ENCODE measurements at regions not wholly inside any gene's neighbourhood (a gene's known extent, or its start where the extent isn't known, plus 50 kb on each side); places are given as distances from the start of the nearest gene placed in this dataset.

DNA sequence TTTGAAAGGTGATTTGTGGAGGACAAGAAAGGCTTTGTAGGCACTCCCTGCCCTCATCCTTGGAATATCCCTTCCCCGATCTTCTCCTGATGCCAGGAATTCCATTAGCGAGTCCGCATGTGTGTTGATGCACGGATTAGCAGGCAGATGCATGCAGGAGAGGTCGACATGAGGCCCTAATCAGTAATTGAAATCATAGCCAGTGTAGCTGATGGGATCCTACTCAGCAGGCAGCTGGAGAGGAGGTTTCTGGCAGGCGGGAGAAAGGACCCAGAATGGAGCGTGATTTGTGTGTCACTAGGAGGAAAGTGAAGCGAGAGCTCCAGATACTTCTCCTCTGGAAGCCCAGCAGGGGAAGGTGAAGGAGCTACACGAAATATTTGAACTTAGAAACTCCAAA is 196.3 kb upstream of the CDH11 start (continued):
- TF ChIP-seq, protein P1, sequence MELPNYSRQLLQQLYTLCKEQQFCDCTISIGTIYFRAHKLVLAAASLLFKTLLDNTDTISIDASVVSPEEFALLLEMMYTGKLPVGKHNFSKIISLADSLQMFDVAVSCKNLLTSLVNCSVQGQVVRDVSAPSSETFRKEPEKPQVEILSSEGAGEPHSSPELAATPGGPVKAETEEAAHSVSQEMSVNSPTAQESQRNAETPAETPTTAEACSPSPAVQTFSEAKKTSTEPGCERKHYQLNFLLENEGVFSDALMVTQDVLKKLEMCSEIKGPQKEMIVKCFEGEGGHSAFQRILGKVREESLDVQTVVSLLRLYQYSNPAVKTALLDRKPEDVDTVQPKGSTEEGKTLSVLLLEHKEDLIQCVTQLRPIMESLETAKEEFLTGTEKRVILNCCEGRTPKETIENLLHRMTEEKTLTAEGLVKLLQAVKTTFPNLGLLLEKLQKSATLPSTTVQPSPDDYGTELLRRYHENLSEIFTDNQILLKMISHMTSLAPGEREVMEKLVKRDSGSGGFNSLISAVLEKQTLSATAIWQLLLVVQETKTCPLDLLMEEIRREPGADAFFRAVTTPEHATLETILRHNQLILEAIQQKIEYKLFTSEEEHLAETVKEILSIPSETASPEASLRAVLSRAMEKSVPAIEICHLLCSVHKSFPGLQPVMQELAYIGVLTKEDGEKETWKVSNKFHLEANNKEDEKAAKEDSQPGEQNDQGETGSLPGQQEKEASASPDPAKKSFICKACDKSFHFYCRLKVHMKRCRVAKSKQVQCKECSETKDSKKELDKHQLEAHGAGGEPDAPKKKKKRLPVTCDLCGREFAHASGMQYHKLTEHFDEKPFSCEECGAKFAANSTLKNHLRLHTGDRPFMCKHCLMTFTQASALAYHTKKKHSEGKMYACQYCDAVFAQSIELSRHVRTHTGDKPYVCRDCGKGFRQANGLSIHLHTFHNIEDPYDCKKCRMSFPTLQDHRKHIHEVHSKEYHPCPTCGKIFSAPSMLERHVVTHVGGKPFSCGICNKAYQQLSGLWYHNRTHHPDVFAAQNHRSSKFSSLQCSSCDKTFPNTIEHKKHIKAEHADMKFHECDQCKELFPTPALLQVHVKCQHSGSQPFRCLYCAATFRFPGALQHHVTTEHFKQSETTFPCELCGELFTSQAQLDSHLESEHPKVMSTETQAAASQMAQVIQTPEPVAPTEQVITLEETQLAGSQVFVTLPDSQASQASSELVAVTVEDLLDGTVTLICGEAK (IDR thresholded peaks at IDR 0.05), result no peak
- TF ChIP-seq, protein P1 (CRISPR knock-in tag; IDR thresholded peaks at IDR 0.05), result no peak
- TF ChIP-seq ADNP (CRISPR knock-in tag; IDR thresholded peaks at IDR 0.05) (no peak), STAG1 (CRISPR knock-in tag; IDR thresholded peaks at IDR 0.05) (no peak), ZFY (CRISPR knock-in tag; IDR thresholded peaks at IDR 0.05) (no peak), ZFP36 (IDR thresholded peaks at IDR 0.05; ENCODE audit: borderline replicate concordance, low read depth, low read length, partially characterized antibody) (no peak), KMT2A (CRISPR knock-in tag; IDR thresholded peaks at IDR 0.05) (no peak)
- TF ChIP-seq, protein P2, sequence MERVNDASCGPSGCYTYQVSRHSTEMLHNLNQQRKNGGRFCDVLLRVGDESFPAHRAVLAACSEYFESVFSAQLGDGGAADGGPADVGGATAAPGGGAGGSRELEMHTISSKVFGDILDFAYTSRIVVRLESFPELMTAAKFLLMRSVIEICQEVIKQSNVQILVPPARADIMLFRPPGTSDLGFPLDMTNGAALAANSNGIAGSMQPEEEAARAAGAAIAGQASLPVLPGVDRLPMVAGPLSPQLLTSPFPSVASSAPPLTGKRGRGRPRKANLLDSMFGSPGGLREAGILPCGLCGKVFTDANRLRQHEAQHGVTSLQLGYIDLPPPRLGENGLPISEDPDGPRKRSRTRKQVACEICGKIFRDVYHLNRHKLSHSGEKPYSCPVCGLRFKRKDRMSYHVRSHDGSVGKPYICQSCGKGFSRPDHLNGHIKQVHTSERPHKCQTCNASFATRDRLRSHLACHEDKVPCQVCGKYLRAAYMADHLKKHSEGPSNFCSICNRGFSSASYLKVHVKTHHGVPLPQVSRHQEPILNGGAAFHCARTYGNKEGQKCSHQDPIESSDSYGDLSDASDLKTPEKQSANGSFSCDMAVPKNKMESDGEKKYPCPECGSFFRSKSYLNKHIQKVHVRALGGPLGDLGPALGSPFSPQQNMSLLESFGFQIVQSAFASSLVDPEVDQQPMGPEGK (CRISPR knock-in tag; IDR thresholded peaks at IDR 0.05), result no peak
- TF ChIP-seq, protein P3, sequence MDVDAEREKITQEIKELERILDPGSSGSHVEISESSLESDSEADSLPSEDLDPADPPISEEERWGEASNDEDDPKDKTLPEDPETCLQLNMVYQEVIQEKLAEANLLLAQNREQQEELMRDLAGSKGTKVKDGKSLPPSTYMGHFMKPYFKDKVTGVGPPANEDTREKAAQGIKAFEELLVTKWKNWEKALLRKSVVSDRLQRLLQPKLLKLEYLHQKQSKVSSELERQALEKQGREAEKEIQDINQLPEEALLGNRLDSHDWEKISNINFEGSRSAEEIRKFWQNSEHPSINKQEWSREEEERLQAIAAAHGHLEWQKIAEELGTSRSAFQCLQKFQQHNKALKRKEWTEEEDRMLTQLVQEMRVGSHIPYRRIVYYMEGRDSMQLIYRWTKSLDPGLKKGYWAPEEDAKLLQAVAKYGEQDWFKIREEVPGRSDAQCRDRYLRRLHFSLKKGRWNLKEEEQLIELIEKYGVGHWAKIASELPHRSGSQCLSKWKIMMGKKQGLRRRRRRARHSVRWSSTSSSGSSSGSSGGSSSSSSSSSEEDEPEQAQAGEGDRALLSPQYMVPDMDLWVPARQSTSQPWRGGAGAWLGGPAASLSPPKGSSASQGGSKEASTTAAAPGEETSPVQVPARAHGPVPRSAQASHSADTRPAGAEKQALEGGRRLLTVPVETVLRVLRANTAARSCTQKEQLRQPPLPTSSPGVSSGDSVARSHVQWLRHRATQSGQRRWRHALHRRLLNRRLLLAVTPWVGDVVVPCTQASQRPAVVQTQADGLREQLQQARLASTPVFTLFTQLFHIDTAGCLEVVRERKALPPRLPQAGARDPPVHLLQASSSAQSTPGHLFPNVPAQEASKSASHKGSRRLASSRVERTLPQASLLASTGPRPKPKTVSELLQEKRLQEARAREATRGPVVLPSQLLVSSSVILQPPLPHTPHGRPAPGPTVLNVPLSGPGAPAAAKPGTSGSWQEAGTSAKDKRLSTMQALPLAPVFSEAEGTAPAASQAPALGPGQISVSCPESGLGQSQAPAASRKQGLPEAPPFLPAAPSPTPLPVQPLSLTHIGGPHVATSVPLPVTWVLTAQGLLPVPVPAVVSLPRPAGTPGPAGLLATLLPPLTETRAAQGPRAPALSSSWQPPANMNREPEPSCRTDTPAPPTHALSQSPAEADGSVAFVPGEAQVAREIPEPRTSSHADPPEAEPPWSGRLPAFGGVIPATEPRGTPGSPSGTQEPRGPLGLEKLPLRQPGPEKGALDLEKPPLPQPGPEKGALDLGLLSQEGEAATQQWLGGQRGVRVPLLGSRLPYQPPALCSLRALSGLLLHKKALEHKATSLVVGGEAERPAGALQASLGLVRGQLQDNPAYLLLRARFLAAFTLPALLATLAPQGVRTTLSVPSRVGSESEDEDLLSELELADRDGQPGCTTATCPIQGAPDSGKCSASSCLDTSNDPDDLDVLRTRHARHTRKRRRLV (CRISPR knock-in tag; IDR thresholded peaks at IDR 0.05), result no peak
- TF ChIP-seq, protein P4, sequence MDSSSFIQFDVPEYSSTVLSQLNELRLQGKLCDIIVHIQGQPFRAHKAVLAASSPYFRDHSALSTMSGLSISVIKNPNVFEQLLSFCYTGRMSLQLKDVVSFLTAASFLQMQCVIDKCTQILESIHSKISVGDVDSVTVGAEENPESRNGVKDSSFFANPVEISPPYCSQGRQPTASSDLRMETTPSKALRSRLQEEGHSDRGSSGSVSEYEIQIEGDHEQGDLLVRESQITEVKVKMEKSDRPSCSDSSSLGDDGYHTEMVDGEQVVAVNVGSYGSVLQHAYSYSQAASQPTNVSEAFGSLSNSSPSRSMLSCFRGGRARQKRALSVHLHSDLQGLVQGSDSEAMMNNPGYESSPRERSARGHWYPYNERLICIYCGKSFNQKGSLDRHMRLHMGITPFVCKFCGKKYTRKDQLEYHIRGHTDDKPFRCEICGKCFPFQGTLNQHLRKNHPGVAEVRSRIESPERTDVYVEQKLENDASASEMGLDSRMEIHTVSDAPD (CRISPR knock-in tag; IDR thresholded peaks at IDR 0.05), result no peak
- TF ChIP-seq, protein P5, sequence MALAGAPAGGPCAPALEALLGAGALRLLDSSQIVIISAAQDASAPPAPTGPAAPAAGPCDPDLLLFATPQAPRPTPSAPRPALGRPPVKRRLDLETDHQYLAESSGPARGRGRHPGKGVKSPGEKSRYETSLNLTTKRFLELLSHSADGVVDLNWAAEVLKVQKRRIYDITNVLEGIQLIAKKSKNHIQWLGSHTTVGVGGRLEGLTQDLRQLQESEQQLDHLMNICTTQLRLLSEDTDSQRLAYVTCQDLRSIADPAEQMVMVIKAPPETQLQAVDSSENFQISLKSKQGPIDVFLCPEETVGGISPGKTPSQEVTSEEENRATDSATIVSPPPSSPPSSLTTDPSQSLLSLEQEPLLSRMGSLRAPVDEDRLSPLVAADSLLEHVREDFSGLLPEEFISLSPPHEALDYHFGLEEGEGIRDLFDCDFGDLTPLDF (CRISPR knock-in tag; IDR thresholded peaks at IDR 0.05), result no peak
